C4-2B (cell line): ENCODE measurements at regions not wholly inside any gene's neighbourhood (a gene's known extent, or its start where the extent isn't known, plus 50 kb on each side); places are given as distances from the start of the nearest gene placed in this dataset.

Experiments
- H3K27ac ChIP-seq: fragments of 450-650 bp; 2 replicates; pipeline ENCODE4 v1.5.1; 2017
- ZFX ChIP-seq: fragments of 450-650 bp; IDR thresholded peaks from 2 replicates; pipeline ENCODE4 v1.6.1; 2017
- TF ChIP-seq, protein P1 (sequence below): fragments of 450-650 bp; conservative IDR thresholded peaks from 2 replicates; pipeline ENCODE4 v1.5.1; 2017; ENCODE audit warnings: mild to moderate bottlenecking

DNA sequence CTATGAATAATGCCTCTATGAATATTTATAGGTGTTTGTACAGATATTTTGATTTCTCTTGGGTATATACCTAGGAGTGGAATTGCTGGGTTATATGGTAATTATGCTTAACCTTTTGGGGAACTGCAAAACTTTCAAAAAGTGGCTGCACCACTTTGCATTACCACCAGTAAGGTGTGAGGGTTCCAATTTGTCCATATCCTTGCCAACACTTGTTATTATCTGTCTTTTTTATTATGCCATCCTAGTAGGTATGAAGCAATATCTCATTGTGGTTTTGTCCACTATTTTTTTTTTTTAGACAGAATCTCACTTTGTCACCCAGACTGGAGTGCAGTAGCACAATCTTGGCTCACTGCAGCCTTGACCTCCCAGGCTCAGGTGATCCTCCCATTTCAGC lies 112.2 kb upstream of the FBXO11 start:
- TF ChIP-seq, protein P1, sequence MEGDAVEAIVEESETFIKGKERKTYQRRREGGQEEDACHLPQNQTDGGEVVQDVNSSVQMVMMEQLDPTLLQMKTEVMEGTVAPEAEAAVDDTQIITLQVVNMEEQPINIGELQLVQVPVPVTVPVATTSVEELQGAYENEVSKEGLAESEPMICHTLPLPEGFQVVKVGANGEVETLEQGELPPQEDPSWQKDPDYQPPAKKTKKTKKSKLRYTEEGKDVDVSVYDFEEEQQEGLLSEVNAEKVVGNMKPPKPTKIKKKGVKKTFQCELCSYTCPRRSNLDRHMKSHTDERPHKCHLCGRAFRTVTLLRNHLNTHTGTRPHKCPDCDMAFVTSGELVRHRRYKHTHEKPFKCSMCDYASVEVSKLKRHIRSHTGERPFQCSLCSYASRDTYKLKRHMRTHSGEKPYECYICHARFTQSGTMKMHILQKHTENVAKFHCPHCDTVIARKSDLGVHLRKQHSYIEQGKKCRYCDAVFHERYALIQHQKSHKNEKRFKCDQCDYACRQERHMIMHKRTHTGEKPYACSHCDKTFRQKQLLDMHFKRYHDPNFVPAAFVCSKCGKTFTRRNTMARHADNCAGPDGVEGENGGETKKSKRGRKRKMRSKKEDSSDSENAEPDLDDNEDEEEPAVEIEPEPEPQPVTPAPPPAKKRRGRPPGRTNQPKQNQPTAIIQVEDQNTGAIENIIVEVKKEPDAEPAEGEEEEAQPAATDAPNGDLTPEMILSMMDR: no peak
- no peak for TF ChIP-seq ZFX
- H3K27ac ChIP-seq: no peak overlapping the region

DNA sequence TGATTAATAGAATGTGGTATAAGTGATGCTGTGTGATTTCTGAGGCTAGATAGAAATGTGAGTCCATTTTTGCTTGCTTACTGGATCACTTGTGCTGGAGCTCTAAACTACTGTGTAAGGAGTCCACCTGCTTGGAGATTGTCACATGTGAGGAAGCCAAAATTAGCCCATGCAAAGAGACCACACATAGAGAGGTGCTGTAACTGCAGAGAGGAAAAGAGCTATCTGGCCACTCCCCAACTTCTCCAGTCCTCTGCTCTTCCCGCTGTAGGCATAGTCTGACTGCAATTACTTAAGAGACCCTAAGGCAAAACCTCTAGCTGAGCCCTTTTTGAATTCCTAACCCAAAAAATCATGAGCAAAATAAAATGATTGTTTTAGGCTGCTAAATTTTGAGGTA lies 120.6 kb upstream of the FBXO11 start:
- TF ChIP-seq, protein P1: no peak
- TF ChIP-seq ZFX: no peak

DNA sequence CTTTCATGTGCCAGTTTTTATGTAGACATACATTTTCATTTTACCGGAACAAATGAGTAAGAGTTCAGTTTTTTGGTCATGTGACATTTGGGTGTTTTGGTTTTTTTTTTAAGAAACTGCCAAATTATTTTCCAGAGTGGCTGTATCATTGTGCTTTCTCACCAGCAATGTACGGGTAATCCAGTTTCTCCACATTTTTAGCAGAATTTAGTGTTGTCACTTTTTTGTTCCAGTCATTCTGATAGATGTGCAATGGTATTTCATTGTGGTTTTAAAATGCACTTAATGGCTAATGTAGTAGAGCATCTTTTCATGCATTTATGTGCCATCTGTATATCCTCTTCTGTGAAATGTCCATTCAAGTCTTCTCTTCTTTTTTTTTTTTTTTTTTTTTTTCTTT lies 126.5 kb upstream of the FBXO11 start:
- no peak overlapping the region for H3K27ac ChIP-seq
- TF ChIP-seq, protein P1: no peak
- no peak for TF ChIP-seq ZFX

More for the DNA sequence above, 120.6 kb upstream of the FBXO11 start:
- H3K27ac ChIP-seq: no peak overlapping the region

DNA sequence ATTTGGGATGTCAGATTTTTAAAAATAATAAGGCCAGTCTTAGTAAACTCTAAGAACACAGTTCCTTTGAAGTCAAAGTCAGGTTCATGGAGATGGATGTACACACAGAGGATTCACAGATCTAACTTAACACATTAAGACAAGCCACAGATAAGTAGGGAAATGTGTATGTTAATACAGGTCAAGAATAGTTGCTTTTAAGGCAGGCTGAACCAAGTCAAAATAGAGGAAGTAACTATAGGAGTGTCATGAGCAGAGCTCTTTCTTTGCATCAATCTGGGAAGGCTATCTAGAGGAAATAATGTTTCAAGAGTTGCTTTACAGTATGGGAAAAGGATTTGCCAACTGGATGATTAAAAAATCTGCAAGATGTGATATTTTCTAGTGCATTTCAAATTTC lies 128.0 kb upstream of the FBXO11 start:
- no peak for TF ChIP-seq ZFX
- TF ChIP-seq, protein P1: no peak
- no peak overlapping the region for H3K27ac ChIP-seq

DNA sequence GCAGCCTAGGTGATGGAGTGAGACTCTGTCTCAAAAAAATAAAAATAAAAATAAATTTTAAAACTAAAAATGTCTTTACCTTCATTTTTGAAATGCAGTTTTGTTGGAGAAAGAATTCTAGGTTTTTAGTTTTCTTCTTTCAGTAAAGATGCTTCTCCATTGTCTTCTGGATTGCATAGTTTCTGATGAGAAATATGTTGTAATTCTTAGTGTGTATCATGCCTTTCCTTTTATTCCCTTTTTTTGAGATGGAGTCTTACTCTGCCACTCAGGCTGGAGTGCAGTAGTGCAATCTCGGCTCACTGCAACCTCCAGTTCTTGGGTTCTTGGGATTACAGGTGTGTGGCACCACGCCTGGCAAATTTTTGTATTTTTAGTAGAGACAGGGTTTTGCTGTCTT lies 130.0 kb upstream of the FBXO11 start:
- H3K27ac ChIP-seq: no peak overlapping the region
- TF ChIP-seq, protein P1: no peak
- no peak for TF ChIP-seq ZFX

DNA sequence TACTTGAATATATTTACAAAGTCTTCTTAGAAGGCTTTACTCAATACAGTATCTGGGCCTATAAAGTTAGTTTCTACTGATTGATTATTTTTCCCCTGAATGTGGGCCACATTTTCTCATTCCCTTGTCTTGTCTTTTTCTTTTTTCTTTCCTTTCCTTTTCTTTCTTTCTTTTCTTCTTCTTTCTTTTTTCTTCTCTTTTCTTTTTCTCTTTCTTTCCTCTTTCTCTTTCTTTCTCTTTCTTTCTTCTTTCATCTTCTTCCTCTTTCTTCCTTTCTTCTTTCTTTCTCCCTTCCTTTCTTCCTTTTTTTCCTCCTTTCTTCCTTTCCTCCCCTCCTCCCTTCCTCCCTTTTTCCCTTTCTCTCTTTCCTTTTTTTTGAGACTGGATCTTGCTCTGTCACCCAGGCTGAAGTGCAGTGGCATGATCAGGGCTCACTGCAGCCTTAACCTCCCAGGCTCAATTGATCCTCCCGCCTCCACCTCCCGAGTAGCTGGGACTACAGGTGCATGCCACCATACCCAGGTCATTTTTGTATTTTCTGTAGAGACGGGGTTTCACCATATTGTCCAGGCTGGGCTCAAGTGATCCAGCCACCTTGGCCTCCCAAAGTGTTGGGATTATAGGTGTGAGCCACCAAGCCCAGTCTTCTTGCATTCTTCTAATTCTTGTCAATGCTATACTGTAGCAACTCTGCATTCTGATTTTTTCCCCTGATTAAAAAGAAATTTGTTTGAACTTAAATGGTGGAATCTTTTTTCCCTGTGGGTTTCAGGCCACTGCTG lies 133.1 kb upstream of the FBXO11 start:
- no peak overlapping the region for H3K27ac ChIP-seq
- TF ChIP-seq, protein P1: no peak
- no peak for TF ChIP-seq ZFX

DNA sequence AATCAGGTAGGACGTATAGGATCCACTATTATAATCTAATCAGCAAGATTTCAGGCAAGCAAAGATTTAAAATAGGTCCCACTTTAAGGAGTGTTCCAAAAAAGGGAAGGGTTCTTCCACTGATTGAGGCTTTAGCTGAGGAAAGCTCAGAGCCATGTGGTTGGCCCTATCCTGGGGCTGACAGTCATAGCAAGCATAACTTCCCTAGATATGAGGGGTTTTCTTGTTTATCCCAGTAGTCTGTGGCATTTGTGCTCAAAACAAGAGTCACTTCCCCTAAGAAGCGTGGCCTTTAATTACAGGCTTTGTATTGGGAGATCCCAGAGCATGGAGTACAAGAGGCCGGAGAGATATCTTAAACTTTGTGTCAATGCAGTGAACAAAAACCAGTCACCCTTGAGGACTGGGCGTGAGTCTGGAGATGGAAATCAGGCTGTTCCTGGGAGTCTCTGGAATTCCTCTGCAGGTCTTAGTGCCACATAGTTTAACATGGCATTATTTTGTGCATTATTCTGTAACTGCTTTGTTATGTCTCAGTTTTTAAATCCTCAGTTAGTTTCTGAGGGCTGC lies 136.9 kb upstream of the FBXO11 start:
- TF ChIP-seq, protein P1: no peak
- no peak for TF ChIP-seq ZFX

More for the DNA sequence above, 136.9 kb upstream of the FBXO11 start:
- no peak overlapping the region for H3K27ac ChIP-seq
